LNCAP (cell line): ENCODE measurements at regions not wholly inside any gene's neighbourhood (a gene's known extent, or its start where the extent isn't known, plus 50 kb on each side); places are given as distances from the start of the nearest gene placed in this dataset.

ENCODE experiments used
- TF ChIP-seq, protein P1 (sequence below): fragments of 450-650 bp; IDR thresholded peaks from 2 replicates; pipeline ENCODE4 v1.5.1; 2017; ENCODE audit warnings: mild to moderate bottlenecking

DNA sequence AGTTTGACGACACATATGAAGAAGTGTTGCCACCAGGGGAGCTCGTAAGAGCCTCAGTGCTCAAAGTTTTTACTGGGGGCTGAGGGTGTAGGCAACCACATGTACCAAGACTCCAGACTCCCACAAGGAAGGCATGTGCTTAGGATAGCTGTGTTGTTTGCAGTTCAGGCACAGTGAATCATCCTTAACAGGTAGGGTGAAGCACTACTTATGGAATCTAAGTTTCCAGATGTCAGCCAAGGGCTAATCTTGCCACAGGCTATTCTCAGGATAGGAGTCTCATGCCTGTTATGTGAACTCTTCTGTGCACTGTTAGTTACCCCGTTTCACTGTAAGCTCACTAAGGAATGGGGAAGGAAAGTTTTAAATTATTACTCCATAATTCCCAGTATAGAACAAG, 202.6 kb downstream of the TMA16 start:
- TF ChIP-seq, protein P1, sequence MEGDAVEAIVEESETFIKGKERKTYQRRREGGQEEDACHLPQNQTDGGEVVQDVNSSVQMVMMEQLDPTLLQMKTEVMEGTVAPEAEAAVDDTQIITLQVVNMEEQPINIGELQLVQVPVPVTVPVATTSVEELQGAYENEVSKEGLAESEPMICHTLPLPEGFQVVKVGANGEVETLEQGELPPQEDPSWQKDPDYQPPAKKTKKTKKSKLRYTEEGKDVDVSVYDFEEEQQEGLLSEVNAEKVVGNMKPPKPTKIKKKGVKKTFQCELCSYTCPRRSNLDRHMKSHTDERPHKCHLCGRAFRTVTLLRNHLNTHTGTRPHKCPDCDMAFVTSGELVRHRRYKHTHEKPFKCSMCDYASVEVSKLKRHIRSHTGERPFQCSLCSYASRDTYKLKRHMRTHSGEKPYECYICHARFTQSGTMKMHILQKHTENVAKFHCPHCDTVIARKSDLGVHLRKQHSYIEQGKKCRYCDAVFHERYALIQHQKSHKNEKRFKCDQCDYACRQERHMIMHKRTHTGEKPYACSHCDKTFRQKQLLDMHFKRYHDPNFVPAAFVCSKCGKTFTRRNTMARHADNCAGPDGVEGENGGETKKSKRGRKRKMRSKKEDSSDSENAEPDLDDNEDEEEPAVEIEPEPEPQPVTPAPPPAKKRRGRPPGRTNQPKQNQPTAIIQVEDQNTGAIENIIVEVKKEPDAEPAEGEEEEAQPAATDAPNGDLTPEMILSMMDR = no peak

DNA sequence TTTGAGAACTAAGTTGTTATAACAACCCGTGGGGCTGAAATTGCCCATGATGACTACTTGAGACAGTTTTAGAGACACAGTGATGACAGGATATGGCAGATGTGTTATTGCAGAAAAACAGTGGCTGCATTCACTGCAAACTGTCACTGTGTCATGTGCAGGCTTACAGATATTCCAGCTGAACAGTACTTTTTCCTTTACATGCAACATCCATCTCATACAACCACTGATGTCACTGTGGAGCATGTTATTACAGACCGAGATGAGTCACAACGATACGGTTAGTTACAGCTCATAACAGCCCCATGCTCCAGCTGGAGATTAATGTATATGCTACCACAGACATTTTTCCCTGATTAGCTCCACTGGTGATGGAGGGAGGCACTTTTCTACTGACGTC, 207.4 kb downstream of the TMA16 start:
- TF ChIP-seq, protein P1 = no peak

DNA sequence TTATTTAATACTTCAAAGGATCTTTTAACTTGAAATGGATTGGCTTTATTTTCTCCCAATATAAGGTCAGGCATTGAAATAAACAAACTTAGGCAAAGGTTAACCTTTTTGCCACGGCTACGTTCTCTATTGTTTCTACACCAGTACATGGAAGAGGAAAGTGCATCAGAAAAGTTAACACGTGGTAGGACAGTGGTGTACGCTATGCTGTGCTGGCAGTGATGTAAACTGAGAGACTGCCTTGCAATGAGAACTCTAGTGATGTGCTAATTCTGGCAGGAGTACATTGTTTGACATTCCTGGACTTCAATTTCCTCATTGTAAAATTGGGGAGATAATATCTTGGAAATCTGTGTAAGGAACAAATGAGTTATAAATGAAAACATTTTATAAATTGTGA, 208.2 kb downstream of the TMA16 start:
- TF ChIP-seq, protein P1 = no peak

DNA sequence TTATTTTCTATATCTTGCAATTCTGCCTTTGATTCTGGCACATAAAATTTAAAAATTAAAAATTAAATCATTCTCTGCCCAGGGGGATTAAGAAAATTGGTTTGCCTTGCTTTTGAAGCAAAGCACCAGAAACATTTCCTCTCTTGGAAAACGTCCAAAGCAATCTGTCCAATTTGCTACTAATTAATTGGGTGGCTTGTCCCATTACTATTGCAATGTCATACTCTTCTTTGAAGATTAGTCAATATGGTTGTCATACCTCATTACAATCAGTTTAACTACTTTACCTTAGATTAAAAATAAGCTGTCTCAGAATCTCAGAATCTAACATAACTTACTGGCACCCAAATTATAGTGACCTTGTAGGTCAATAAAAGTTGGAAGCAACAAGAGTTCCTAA, 208.8 kb downstream of the TMA16 start:
- TF ChIP-seq, protein P1 = no peak

DNA sequence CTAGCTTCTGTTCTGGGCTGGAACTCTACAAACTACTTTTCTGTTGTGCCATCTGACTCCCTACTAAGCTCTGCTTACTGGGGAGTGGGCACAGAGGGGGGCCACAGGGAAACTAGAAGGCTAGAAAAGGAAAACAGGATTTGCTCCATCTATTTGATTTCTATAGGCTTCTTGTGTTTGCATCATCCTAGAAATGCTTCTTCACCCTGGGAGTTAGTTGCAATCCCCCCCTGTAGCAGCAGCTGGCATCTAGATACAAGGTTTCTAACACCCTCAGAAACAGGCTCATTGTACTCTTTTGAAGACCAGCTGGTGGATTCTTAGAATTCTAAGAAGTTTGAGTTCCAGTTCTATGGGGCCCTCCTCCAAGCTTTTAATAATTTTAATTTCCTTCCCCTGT, 213.4 kb downstream of the TMA16 start:
- TF ChIP-seq, protein P1 = no peak

DNA sequence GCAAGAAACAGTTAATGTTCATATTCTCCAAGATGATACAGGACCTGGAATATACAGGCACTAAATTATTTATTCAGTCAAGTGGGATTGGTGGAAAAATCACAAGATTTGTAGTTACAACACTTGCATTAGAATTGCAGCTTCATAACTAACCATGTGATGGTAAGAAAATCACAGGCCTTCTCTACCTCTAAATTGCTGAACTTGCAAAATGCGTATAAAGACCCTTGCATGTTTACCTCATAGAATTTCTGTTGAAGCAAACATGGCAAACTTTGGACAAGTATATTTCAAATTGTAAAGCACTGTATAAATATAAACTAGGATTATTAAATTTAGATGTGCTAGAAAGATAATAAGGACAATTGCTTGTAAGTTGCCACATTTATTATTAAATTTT, 215.1 kb downstream of the TMA16 start:
- TF ChIP-seq, protein P1 = no peak

DNA sequence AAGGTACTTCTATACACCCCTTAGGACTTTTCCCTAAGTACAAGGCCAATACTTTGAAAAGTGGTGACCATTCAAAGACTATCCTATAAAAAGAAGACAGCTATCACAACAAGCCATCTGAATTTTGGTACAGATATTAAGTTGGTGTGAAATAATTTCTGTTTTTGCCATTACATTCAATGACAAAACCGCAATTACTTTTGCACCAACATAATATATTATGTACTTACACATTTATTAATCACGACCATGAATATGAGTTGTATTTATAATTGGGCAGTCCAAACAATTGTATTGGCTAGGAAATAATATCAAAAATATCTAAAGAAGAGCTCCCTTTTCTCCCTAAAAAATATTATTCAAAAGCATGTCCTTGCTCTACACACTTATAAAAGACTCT, 215.7 kb downstream of the TMA16 start:
- TF ChIP-seq, protein P1 = no peak

DNA sequence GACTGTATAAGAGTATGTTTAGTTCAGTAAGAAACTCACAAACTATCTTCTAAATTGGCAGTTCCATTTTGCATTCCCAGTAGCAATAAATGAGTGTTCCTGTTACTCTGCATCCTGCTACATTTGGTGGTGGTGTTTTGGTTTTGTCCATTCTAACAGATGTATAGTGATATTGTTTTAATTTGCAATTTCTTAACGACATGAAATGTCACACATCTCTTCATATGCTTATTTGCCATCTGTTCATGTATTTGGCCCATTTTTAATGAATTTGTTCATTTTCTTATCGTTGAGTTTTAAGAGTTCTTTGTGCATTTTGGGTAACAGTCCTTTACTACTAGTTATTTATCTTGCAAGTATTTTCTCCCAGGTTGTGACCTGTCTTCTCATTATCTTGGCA, 232.2 kb downstream of the TMA16 start:
- TF ChIP-seq, protein P1 = no peak
